Caco-2 (cell line): ENCODE measurements at regions not wholly inside any gene's neighbourhood (a gene's known extent, or its start where the extent isn't known, plus 50 kb on each side); places are given as distances from the start of the nearest gene placed in this dataset.

ENCODE experiments used
- BruUV-seq: library from RNA; stranded (reverse); fragments of 400-500 nt; replicated peaks from 2 replicates; lab custom pipeline; 2021; lab: Mats Ljungman, UMichigan
- CTCF ChIA-PET: fragments of 300-600 bp; sonication (Branson Sonifier 250); formaldehyde crosslinking; loops from one replicate; lab custom pipeline; 2022; ENCODE audit warnings: antibody characterized with exemption; lab: Charles Lee
- POLR2A ChIA-PET: fragments of 300-600 bp; sonication (Branson Sonifier 250); formaldehyde crosslinking; loops from one replicate; lab custom pipeline; 2022; ENCODE audit warnings: antibody characterized with exemption; lab: Charles Lee
- DNase-seq, 2 experiments: peaks; one replicate each; pipeline versions ENCODE4 v3.0.0 to v3.0.0-alpha.2; 2020 to 2022
- H3K27me3 ChIP-seq: replicated peaks from 2 replicates; pipeline ENCODE4 v1.6.0; 2011; ENCODE audit warnings: low read length; ENCODE audit not compliant: control insufficient read depth, insufficient read depth
- H3K36me3 ChIP-seq: 2 replicates; pipeline ENCODE4 v1.5.1; 2011; ENCODE audit warnings: low read length; ENCODE audit not compliant: control insufficient read depth, insufficient read depth
- H3K4me1 ChIP-seq: fragments of 250-450 bp; sonication (Bioruptor Pico); 2 replicates; pipeline ENCODE4 v1.5.1; 2020; ENCODE audit warnings: mild to moderate bottlenecking
- H3K4me3 ChIP-seq: 2 replicates; pipeline ENCODE4 v1.5.1; 2011; ENCODE audit warnings: low read depth, mild to moderate bottlenecking, control low read depth, low read length
- H3K9me3 ChIP-seq: fragments of 250-450 bp; sonication (Bioruptor Pico); 2 replicates; pipeline ENCODE4 v1.5.1; 2020; ENCODE audit warnings: mild to moderate bottlenecking, moderate library complexity
- H3K27ac Mint-ChIP-seq: one replicate; pipeline ENCODE4 v1.8.0; 2022; ENCODE audit warnings: mixed read lengths; ENCODE audit not compliant: unreplicated experiment
- H3K27me3 Mint-ChIP-seq: one replicate; pipeline ENCODE4 v1.8.0; 2022; ENCODE audit warnings: mixed read lengths; ENCODE audit not compliant: insufficient read depth, unreplicated experiment
- H3K36me3 Mint-ChIP-seq: one replicate; pipeline ENCODE4 v1.8.0; 2022; ENCODE audit warnings: mild to moderate bottlenecking, mixed read lengths; ENCODE audit not compliant: insufficient read depth, unreplicated experiment
- H3K4me1 Mint-ChIP-seq: one replicate; pipeline ENCODE4 v1.8.0; 2022; ENCODE audit warnings: low read depth, mixed read lengths; ENCODE audit not compliant: unreplicated experiment
- H3K4me3 Mint-ChIP-seq: one replicate; pipeline ENCODE4 v1.8.0; 2022; ENCODE audit warnings: mild to moderate bottlenecking, moderate library complexity, mixed read lengths; ENCODE audit not compliant: unreplicated experiment
- H3K9me3 Mint-ChIP-seq: one replicate; pipeline ENCODE4 v1.8.0; 2022; ENCODE audit warnings: mixed read lengths; ENCODE audit not compliant: unreplicated experiment
- intact Hi-C: fragments of 100-400 bp; cut with micrococcal nuclease; formaldehyde crosslinking; loops from one replicate; pipeline ENCODE4 v1.10.0; 2022; ENCODE audit not compliant: unreplicated experiment
- TF ChIP-seq, protein P1 (sequence below), 2 experiments: fragments of 200-600 bp in 1 of 2; IDR thresholded peaks; 1 replicate in 1 of 2; 2 replicates in 1 of 2; pipeline versions ENCODE4 v1.5.1 to v1.8.0; 2011 to 2022; ENCODE audit warnings: antibody characterized with exemption in 1 of 2, control low read depth in 1 of 2, inconsistent platforms in 1 of 2, low read depth in 1 of 2, low read length in 1 of 2, mild to moderate bottlenecking in 1 of 2, moderate library complexity in 1 of 2; ENCODE audit not compliant: insufficient read depth in 1 of 2, severe bottlenecking in 1 of 2, unreplicated experiment in 1 of 2

DNA sequence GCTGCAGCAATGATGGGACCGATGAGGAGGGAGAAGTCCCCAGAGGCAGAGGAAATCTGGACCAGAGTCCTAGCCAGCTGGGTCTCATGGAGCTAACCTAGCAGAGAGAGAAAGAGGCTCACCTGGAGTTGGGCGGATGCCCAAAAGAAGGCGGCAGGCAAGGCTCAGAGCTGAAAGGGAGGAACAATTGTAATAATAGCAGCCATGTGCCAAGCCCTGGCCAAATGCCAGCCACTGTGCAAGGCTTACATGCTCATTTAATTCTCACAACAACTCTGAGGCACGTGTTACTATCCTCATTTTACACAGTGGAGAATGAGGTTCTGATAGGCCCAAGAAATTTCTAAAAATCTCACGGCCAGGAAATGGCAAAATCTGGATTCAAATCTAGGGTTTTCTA is 50.0 kb upstream of the ZNF648 start:
- ChIA-PET POLR2A (no interaction called here), CTCF (no interaction called here)
- H3K9me3 ChIP-seq, result no peaks in the 10 kb centered on the region; the same call in 1 of the 2 replicates
- H3K9me3 Mint-ChIP-seq, result peaks cover 16% of the 10 kb centered on the region
- no peaks in the 10 kb centered on the region for H3K27me3 ChIP-seq
- H3K4me3 ChIP-seq, result no peak overlapping the region
- intact Hi-C loops, result no loop called here
- peaks cover 12% of the 10 kb centered on the region for H3K4me1 Mint-ChIP-seq
- H3K27me3 Mint-ChIP-seq, result no peaks in the 10 kb centered on the region
- H3K4me1 ChIP-seq, result no peaks in the 10 kb centered on the region
- no TSS peak for BruUV-seq
- no peak overlapping the region for H3K4me3 Mint-ChIP-seq
- H3K36me3 Mint-ChIP-seq, result peaks cover 6% of the 10 kb centered on the region
- TF ChIP-seq, protein P1, sequence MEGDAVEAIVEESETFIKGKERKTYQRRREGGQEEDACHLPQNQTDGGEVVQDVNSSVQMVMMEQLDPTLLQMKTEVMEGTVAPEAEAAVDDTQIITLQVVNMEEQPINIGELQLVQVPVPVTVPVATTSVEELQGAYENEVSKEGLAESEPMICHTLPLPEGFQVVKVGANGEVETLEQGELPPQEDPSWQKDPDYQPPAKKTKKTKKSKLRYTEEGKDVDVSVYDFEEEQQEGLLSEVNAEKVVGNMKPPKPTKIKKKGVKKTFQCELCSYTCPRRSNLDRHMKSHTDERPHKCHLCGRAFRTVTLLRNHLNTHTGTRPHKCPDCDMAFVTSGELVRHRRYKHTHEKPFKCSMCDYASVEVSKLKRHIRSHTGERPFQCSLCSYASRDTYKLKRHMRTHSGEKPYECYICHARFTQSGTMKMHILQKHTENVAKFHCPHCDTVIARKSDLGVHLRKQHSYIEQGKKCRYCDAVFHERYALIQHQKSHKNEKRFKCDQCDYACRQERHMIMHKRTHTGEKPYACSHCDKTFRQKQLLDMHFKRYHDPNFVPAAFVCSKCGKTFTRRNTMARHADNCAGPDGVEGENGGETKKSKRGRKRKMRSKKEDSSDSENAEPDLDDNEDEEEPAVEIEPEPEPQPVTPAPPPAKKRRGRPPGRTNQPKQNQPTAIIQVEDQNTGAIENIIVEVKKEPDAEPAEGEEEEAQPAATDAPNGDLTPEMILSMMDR (IDR thresholded peaks at IDR 0.05; ENCODE audit: insufficient read depth in 1 of 2, low read depth in 1 of 2, low read length in 1 of 2, severe bottlenecking in 1 of 2, unreplicated experiment in 1 of 2), result no peak
- DNase-seq, result no peak
- no peaks in the 10 kb centered on the region for H3K36me3 ChIP-seq
- H3K27ac Mint-ChIP-seq, result no peak overlapping the region
